Activated CD4-positive, alpha-beta T cell treated with anti-CD3 and anti-CD28 coated beads for 4 hours (primary cell): ENCODE measurements at regions not wholly inside any gene's neighbourhood (a gene's known extent, or its start where the extent isn't known, plus 50 kb on each side); places are given as distances from the start of the nearest gene placed in this dataset.

ENCODE experiments used
- DNase-seq, 2 donors: peaks; one replicate each; pipeline ENCODE4 v3.0.0-alpha.2; 2020

DNA sequence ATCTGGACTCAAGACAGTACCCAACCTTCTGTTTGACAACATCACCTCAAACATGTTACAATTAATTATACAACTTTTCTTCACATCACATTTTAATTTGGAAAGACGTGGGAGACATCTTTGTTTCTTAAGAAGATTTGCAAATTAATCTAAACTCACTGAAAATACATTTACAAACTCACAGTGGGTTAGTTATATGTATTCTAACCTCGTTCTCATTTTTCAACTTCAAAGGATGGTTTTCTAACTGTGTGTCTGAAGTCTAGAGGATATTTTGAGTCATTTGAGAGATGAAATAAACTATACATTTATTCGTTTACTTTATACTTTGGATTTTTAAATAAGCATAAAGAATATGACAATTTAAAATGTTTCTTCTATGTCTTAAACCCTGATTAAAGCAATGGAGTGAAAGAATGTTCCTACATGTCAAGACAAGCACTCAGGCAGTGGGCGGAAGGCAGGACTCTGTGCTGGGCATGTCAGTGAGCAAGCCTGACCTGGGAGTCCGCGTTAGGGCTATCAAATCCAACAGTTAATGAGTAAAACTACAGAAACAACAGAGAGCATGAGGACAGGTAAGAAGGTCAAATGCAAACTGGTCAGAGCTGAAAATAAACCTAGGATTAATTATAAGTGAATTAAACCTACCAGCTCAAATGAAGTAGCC, 76.5 kb upstream of the CTTNBP2NL start:
- no peak for DNase-seq

DNA sequence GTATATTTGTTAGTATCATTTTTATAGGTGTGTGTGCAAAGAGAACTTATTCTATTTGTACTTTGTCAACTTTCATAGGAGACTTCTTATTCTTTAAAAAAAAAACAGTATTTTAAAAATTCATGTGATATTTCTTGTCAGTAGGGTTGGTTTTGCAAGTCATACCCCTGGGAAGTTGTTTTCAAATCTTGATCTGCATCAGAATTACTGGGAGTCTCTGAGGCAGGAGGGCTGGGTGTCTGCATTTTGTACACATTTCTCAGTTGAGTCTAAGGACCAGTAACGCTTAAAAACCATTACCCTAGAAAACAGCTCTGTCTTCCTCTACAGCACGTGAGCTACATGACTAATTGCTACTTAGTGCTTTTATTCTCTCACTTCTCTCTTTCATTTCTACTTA, 76.0 kb upstream of the CTTNBP2NL start:
- DNase-seq, result no peak

DNA sequence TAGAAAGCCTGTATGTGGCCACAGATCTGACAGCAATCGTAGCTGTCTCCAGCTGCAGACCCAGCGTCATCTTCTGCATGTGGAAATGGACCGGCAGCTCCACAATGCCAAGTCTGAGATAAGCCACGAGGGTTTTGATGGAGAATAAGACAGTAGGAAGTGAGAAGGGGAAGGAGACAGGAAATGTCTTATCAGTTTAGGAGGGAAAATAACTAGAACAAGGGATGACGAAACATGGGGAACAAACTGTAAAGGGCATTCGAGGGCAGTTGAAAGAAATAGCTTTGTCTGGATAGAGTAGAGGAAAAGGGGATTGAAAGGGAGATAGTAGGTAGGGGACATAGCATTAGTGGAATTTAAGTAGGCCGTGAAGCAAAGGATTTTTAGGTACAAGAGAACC, 74.0 kb upstream of the CTTNBP2NL start:
- no peak for DNase-seq

DNA sequence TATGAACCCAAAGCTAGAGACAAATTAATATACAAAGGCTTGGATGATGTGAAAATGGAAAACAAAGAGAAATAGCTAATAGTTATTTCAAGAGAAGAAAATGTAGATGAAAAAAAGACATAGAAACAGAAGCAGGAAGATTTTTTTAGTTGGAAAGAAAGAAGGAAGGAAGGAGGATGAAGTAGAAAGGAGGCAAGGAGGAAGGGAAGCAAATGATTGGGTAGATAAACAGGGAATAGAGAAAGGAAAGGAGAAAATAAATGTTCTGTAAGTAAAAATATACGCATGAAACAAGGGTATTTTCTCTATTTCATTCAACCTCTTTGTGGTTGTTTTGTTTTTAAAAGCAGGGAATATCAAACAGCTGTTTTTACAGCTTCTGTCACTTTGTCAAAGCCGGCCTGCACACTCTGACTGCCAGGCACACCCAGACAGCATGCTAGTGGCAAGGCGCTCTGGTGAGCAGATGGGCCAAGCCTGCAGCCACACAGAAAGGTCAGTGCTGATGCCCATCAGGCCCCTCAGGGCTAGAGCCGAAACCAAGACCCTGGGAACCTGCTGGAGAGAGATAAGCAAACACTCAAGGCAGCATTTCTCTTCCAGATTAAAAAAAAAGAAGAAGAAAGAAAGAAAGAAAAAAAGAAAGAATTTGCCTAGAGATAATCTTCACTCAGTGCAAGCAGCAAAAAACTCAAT, 72.9 kb upstream of the CTTNBP2NL start:
- no peak for DNase-seq

DNA sequence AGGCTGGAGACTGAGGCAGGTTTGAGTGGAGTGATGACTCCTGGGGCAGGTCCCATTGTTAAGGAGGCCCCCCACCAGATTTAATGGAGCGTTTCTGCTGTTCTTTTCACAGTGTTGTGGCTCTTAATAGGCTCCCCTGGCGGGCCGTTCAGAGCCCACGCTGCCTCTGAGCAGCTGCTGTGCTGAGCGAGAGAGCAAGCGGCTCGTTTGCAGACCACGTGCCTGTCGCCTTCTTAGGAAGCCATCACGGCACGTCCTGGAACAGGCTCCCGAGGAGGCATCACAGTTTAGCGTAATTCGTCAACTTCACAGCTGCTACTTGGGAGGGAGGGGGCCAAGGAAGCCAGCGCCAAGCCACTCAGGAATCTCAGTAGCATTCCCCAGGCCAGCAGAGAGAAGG, 70.5 kb upstream of the CTTNBP2NL start:
- no peak for DNase-seq

DNA sequence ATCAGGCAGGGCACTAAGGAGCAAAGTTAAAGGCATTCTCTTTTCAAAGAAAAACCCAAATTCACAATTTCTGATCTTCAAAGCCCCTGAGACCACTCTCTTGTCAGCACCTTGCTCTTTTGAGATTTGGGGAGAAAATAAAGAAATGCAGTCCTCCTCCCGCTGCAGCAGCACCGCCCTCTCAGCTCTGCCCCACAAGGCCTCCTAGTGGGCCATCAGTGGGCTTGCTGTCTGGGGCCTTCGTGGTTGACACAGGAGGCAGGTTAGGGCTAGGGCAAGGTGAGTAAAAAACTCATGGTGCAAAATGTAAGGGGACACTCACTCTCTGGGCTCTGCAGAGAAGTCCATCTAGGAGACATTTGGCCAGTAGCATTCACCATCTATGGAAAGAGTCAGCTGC, 67.4 kb upstream of the CTTNBP2NL start:
- DNase-seq, result no peak

DNA sequence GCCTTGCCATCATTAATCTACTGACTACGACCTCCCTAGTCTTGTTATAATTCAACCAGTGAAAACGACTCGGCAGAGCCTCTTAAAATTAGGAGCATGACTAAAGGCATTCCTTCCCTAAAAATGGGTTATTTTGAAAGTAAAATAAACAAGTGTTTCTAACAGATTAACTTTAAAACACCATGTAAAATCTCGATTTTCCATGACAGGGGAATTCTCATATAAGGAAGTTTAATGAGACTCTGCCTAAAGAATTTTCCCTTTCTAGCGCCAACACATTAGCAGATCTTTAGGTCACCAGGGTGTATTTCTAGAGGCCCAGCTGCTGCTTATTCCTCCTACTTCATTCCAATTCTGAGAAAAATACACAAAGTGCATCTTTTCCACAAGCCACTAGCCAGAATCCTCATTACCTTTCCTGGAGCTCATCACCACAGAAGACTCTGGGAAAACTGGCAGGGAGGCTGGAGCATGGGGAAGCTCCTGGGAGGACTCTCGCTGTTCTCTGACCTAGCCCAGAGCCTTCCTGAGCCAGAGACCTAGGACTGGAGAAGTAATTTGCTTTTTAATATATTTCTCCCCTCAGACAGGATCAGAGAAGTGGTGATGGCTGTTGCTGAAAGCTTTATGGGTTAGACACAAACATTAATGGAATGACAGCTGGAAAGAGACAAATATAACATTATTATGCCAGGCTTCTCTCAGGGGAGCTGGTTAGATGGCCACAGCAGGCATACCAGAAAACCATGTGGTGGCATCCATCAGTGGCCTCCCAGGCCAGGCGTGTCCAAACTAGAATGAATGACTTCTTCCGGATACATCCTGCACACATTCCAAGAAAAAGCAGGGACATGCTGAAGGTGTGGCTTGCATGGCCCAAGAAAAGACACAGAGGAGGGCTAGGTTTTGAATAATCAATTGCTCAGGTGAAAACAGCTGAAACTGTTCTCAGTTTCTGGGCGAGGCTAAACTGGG, 63.6 kb upstream of the CTTNBP2NL start:
- DNase-seq, result no peak

DNA sequence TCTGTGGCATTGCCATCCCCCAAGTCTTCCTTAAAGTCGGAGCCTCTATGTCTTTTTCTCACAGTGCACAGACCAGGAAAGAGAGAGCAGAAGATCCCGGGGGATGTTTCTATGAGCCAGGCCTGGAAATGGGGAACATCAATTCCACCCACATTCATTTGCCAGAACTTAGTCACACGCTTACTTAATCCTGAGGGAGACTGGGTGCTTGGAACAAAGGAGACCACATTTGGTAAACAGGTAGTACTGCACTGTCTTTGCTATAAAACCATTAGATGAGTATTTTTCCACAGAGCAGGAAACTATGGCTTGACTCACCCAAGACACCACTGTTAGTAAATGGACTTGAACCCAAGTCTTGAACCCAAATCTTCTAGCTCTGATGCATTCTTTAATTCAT, 60.7 kb upstream of the CTTNBP2NL start:
- no peak for DNase-seq

DNA sequence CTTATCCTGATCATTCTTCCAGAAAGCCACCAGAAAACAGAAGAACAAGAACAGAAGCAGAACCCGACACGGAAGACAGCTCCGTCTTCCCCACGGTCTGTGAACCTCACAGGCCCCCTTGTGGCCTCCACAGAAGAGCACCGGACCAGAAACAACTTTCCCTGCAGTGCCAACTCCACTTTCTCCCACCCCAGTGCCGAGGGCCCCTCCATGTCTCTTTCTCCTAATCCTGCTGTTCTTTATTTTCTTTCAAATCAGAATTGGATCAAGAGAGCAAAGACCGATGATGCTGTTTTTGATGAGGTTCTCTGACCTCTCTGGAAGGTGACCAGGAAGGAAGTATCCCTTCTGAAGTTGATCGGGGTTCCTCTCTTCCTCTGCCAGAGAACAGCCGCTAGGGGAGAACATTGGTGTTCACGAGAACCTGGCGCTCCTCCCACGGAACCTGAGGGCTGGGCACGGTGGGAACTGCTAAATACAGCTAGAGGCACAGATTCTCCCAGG, 58.9 kb upstream of the CTTNBP2NL start:
- DNase-seq, result no peak

DNA sequence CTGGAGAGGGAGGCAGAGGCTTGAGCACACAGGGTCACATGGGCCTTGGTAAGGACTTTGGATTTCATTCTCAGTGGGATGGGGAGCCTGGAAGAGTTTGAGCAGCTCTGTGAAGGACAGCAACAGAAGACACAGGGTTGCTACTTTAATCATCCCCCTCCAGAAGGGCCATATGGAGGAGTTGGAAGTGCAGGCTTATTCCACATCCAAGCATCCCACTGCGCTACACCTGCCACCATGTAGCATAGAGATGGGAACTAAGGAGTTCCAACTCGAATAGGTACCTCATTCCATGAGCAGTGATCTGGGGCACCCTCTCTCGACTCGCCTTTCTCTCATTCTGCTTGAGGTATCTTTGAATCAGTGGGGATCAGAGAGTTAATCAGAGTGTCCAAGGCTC, 54.0 kb upstream of the CTTNBP2NL start:
- DNase-seq, result no peak

DNA sequence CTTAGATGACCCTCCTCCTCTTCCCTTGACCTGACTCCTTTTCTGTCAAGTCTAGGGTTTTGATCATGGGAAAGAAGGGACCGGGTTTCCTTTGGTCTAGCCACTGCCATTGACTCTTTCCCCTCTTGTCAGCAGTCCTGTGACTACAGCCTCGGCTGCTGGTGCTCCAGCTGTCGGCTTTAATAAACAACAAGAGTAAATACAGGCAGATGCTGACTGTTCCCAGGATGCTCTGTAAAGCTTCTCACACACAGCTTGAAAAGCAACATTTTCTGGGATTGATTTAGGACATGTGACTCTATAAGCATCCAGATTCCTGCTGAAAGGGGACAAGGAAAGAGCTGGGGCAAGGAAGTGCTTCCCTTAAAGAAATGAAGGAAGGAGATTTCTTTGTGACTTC, 53.5 kb upstream of the CTTNBP2NL start:
- no peak for DNase-seq

DNA sequence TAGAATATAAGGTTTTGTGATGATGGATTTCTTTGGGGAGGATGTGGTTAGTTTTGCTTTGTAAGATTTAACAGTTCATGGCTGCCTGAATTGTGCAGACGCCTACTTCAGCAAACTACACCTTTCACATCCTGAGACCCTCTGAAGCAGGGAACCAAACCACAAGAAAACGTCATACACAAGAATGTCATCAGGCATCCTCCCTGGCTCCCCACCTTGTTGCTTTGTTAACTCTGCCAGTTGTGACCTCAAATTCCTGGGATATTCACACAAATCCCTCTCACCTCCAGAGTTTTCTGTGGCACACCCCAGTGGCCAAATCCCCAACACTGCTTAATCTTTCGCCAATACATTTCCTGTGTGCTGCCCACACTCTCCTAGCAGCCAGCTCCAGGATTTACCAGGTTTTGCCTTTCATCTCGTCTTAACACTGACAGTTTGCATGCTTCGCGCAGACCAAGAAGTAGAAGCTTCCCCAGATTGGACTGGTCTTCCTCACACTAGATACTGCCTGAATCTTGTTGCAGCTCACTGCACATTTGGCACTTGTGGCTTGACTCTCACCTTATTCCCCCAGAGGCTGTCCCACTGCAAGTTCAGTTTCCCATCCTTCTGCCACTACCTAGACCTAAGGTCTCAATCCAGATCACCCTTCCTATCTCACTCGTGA, 51.1 kb upstream of the CTTNBP2NL start:
- no peak for DNase-seq
